Fibroblast of the aortic adventitia (primary cell): ENCODE measurements at regions not wholly inside any gene's neighbourhood (a gene's known extent, or its start where the extent isn't known, plus 50 kb on each side); places are given as distances from the start of the nearest gene placed in this dataset.
A peak's percentile ranks its signal among the peaks of the same experiment; 100 is the strongest.
"Not testable (repeated sequence)": the region's sequence is repeated elsewhere in the genome, so short reads cannot be mapped to it uniquely, and the experiment has no call there.

Experiments
- DNase-seq: peaks from one replicate; pipeline ENCODE4 v3.0.0-alpha.2; 2010; ENCODE audit warnings: low read depth
- H3K4me3 ChIP-seq: 2 replicates; pipeline ENCODE4 v1.5.1; 2011; ENCODE audit warnings: low read depth, mild to moderate bottlenecking, control low read depth, low read length, moderate library complexity
- TF ChIP-seq, protein P1 (sequence below): IDR thresholded peaks from 2 replicates; pipeline ENCODE4 v1.5.1; 2011; ENCODE audit warnings: mild to moderate bottlenecking, low read length, control low read depth, inconsistent platforms; ENCODE audit not compliant: insufficient read depth

DNA sequence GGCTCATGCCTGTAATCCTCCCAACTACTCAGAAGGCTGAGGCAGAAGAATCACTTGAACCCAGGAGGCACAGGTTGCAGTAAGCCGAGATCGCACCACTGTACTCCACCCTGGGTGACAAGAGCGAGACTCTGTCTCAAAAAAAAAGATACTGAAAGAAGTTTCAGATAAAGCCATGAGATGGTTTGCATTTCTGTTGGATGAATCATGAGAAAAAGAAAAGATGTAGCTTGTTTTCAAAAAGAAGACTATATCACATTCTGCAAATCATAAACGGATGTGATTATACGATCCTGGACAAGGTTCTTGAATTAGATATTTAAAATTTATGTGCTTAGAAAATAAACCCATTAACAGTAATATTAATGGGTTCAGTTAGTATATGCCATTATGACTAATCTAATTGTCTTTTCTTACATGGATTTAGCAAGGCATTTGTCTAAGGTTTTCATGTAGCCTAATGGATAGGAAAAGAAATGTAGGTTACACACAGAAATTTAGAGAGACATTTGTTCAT lies 345.9 kb downstream of the SLC7A11 start:
- peak; percentile 28 for DNase-seq
- TF ChIP-seq, protein P1, sequence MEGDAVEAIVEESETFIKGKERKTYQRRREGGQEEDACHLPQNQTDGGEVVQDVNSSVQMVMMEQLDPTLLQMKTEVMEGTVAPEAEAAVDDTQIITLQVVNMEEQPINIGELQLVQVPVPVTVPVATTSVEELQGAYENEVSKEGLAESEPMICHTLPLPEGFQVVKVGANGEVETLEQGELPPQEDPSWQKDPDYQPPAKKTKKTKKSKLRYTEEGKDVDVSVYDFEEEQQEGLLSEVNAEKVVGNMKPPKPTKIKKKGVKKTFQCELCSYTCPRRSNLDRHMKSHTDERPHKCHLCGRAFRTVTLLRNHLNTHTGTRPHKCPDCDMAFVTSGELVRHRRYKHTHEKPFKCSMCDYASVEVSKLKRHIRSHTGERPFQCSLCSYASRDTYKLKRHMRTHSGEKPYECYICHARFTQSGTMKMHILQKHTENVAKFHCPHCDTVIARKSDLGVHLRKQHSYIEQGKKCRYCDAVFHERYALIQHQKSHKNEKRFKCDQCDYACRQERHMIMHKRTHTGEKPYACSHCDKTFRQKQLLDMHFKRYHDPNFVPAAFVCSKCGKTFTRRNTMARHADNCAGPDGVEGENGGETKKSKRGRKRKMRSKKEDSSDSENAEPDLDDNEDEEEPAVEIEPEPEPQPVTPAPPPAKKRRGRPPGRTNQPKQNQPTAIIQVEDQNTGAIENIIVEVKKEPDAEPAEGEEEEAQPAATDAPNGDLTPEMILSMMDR: no peak
- no peak overlapping the region for H3K4me3 ChIP-seq

DNA sequence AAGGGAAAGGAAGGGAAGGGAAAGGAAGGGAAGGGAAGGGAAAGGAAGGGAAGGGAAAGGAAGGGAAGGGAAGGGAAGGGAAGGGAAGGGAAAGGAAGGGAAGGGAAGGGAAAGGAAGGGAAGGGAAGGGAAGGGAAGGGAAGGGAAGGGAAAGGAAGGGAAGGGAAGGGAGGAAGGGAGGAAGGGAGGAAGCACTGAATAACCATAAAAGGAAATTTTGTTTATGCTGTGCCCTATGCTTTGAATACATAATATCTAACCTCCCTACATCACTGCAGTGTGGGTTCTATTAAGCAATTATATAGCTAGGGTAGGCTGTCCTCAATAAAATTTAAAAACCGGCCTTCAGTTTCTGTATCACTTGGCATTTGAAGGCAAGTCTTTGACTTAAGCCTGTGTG lies 346.6 kb downstream of the SLC7A11 start:
- not testable (repeated sequence) for DNase-seq, H3K4me3 ChIP-seq

DNA sequence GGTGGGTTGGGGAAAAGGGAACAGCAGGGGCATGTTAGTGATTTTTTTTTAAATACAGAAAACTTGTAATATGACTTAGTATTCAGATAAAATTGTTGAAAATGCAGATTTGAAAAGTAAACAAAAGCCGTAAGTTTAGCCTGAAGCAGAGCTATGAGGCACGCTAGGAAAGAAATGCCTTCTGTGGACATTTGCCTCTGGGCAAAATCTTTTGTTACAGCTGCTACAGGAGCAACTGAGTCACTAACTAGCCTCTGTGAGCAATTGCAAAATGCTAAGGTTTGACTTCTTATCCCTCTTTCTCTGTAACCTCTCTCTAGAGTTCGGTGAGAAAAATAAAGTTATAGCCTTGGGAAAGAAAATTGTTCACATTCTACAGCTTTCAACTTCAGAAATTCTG lies 350.0 kb downstream of the SLC7A11 start:
- no peak overlapping the region for H3K4me3 ChIP-seq
- TF ChIP-seq, protein P1: no peak
- peak; percentile 37 for DNase-seq

DNA sequence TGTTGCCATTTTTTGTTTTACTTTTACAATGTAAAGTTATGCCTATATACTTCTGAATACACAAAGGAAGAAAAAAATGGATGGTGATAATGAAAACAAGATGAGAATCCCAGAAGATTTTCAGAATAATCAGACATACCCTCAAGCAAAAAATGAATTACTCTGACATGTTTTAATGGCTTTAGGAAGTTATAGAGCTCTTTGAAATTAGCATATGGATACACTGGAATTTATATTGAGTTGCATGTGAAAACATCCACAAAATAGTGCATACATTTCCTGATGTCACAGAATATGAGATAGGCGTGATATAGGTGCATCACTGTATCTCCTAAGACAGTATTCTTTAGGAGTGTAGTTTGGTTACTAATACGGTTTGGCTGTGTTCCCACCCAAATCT lies 351.3 kb downstream of the SLC7A11 start:
- DNase-seq: no peak
- H3K4me3 ChIP-seq: no peak overlapping the region
- TF ChIP-seq, protein P1: no peak

DNA sequence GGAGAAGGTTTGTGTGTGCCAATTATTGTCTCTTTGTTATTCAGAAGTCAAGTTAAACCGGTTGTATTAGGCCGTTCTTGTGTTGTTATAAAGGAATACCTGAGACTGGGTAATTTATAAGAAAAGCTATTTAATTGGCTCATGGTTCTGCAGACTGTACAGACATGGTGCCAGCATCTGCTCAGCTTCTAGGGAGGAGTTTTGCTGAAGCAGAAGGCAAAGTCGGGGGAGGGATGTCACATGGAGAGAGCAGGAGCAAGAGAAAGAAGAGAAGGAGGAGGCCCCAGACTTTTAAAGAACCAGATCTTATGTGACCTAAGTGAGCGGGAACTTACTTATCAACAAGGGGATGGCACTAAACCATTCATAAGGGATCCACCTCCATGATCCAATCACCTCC lies 349.3 kb upstream of the PCDH18 start:
- no peak for DNase-seq
- TF ChIP-seq, protein P1: no peak
- H3K4me3 ChIP-seq: no peak overlapping the region

DNA sequence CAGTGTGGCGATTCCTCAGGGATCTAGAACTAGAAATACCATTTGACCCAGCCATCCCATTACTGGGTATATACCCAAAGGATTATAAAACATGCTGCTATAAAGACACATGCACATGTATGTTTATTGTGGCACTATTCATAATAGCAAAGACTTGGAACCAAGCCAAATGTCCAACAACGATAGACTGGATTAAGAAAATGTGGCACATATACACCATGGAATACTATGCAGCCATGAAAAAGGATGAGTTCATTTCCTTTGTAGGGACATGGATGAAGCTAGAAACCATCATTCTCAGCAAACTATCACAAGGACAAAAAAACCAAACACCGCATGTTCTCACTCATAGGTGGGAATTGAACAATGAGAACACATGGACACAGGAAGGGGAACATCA lies 335.8 kb upstream of the PCDH18 start:
- not testable (repeated sequence) for H3K4me3 ChIP-seq

DNA sequence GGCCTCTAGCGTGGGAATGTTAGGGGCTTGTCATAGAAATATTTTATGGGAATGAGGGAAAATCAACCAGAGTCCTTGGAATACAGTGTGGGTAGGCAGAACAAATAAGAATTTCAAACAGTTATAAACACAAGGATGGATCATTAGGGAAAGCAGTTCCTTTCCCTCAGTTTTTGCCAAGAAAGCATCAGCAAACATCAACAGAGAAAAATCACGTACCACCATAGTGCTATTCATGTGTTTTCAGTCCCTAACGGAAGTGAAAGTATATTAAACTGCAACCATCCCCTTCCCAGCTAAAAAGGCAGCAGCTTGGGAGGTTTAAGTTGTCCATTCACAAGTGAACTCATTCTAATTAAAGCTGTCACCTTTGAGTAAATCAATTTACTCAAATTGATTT lies 334.4 kb upstream of the PCDH18 start:
- TF ChIP-seq, protein P1: no peak
- DNase-seq: no peak
- H3K4me3 ChIP-seq: no peak overlapping the region

More for the DNA sequence above, 335.8 kb upstream of the PCDH18 start:
- not testable (repeated sequence) for DNase-seq

DNA sequence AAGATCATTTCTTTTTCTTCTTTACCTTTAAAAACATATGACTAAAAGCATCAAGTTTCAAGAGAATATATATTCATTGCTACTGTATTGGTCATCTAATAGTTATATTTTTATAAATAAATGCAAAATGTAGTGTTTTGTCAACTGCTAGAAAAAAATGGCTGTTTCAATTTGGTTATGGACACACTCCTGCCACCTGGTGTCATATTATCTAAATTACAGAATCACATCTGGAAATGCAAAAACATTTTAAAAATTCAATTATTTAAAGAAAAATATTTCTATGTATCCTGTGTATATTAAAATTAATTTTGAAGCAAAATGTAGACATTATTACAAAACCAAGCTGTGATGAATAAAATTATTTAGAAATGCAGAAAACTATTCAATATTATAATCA lies 329.4 kb upstream of the PCDH18 start:
- no peak overlapping the region for H3K4me3 ChIP-seq
- peak; percentile 63 for DNase-seq
- TF ChIP-seq, protein P1: peak; percentile 51
